Keratinocyte (primary cell): ENCODE measurements at regions not wholly inside any gene's neighbourhood (a gene's known extent, or its start where the extent isn't known, plus 50 kb on each side); places are given as distances from the start of the nearest gene placed in this dataset.

Experiments used
- DNase-seq: peaks from one replicate; pipeline ENCODE4 v3.0.0-alpha.2; 2011; ENCODE audit warnings: low read depth, missing footprints, low spot score
- FAIRE-seq: peaks from 2 replicates; lab custom pipeline; 2011; peaks lifted over from hg19 to GRCh38; lab: Jason Lieb, UNC
- H2AFZ ChIP-seq: 2 replicates; pipeline ENCODE4 v1.6.0; 2012; ENCODE audit warnings: low read length, control low read depth, inconsistent platforms; ENCODE audit not compliant: control insufficient read depth
- H3K27ac ChIP-seq: 2 replicates; pipeline ENCODE4 v1.5.1; 2011; ENCODE audit warnings: low read length; ENCODE audit not compliant: control insufficient read depth, insufficient read depth
- H3K27me3 ChIP-seq: 3 replicates; pipeline ENCODE4 v1.6.0; 2011; ENCODE audit warnings: low read length; ENCODE audit not compliant: control insufficient read depth, insufficient read depth; ENCODE audit errors: extremely low read depth
- H3K36me3 ChIP-seq, 2 experiments: 2 replicates in 1 of 2; 3 replicates in 1 of 2; pipeline ENCODE4 v1.5.1; 2011; ENCODE audit warnings: low read length in 2 of 2, mild to moderate bottlenecking in 1 of 2; ENCODE audit not compliant: control insufficient read depth in 2 of 2, insufficient read depth in 2 of 2; ENCODE audit errors: extremely low read depth in 1 of 2
- H3K4me1 ChIP-seq: 3 replicates; pipeline ENCODE4 v1.5.1; 2011; ENCODE audit warnings: low read length; ENCODE audit not compliant: control insufficient read depth, insufficient read depth; ENCODE audit errors: extremely low read depth
- H3K4me2 ChIP-seq: 3 replicates; pipeline ENCODE4 v1.6.0; 2011; ENCODE audit warnings: low read depth, low read length; ENCODE audit not compliant: control insufficient read depth, insufficient read depth; ENCODE audit errors: extremely low read depth
- H3K4me3 ChIP-seq, 3 experiments: fragments of 200-600 bp in 1 of 3; sonication (generic) in 1 of 3; 2 replicates in 2 of 3; 3 replicates in 1 of 3; pipeline ENCODE4 v1.5.1; 2011 to 2016; ENCODE audit warnings: low read length in 3 of 3, mild to moderate bottlenecking in 3 of 3, control low read depth in 2 of 3, inconsistent platforms in 1 of 3, low read depth in 1 of 3, mixed read lengths in 1 of 3, mixed run types in 1 of 3, moderate library complexity in 1 of 3; ENCODE audit not compliant: control insufficient read depth in 2 of 3, insufficient read depth in 2 of 3; ENCODE audit errors: extremely low read depth in 1 of 3
- H3K79me2 ChIP-seq: 2 replicates; pipeline ENCODE4 v1.6.0; 2012; ENCODE audit warnings: low read length; ENCODE audit not compliant: control insufficient read depth, insufficient read depth
- H3K9ac ChIP-seq: 3 replicates; pipeline ENCODE4 v1.6.0; 2011; ENCODE audit warnings: low read length; ENCODE audit not compliant: control insufficient read depth, insufficient read depth; ENCODE audit errors: extremely low read depth
- H3K9me1 ChIP-seq: 3 replicates; pipeline ENCODE4 v1.6.0; 2011; ENCODE audit warnings: low read length; ENCODE audit not compliant: control insufficient read depth, insufficient read depth; ENCODE audit errors: extremely low read depth
- H3K9me3 ChIP-seq: 2 replicates; pipeline ENCODE4 v1.5.1; 2012; ENCODE audit warnings: low read depth, low read length; ENCODE audit not compliant: control insufficient read depth
- H4K20me1 ChIP-seq: 3 replicates; pipeline ENCODE4 v1.6.0; 2011; ENCODE audit warnings: low read length; ENCODE audit not compliant: control insufficient read depth, insufficient read depth; ENCODE audit errors: extremely low read depth
- CTCF ChIP-seq, 3 experiments: IDR thresholded peaks in 1 of 3; conservative IDR thresholded peaks in 1 of 3; optimal IDR thresholded peaks in 1 of 3; 2 replicates in 2 of 3; 3 replicates in 1 of 3; pipeline versions ENCODE3 to v1.5.1; 2011; ENCODE audit warnings: low read length in 3 of 3, mild to moderate bottlenecking in 3 of 3, moderate library complexity in 2 of 3, control low read depth in 1 of 3, inconsistent platforms in 1 of 3; ENCODE audit not compliant: insufficient read depth in 2 of 3; ENCODE audit errors: extremely low read depth in 1 of 3
- EZH2 ChIP-seq: IDR thresholded peaks from one replicate; pipeline ENCODE4 v1.6.1; 2012; ENCODE audit warnings: inconsistent platforms, mild to moderate bottlenecking, low read length, moderate library complexity
- dilution Hi-C: fragments of 300-500 bp; cut with MboI; formaldehyde crosslinking; loops from one replicate; pipeline ENCODE4 v1.7.0; 2020; ENCODE audit warnings: low sequenced_read_pairs; ENCODE audit not compliant: extremely low pct_ligation_motif_present

- dilution Hi-C loops, result no loop called here
- H3K9me3 ChIP-seq, result no peaks in the 10 kb centered on the region
- H4K20me1 ChIP-seq, result no peaks in the 10 kb centered on the region
- no peaks in the 10 kb centered on the region for H3K9me1 ChIP-seq
- no peaks in the 10 kb centered on the region for H3K27me3 ChIP-seq
- DNase-seq, result no peak
- H3K9ac ChIP-seq, result no peak overlapping the region
- H2AFZ ChIP-seq, result no peak overlapping the region
- TF ChIP-seq EZH2 (no peak), CTCF (optimal IDR thresholded peaks at IDR 0.05 in 1 of 3, IDR thresholded peaks at IDR 0.05 in 1 of 3, conservative IDR thresholded peaks at IDR 0.05 in 1 of 3; ENCODE audit: extremely low read depth in 1 of 3, insufficient read depth in 2 of 3, low read length in 3 of 3) (no peak)
- no peaks in the 10 kb centered on the region for H3K4me1 ChIP-seq
- no peaks in the 10 kb centered on the region for H3K79me2 ChIP-seq
- no peak overlapping the region for H3K4me2 ChIP-seq
- H3K4me3 ChIP-seq, result no peak overlapping the region
- H3K36me3 ChIP-seq, result no peaks in the 10 kb centered on the region
- no peak for FAIRE-seq
- no peak overlapping the region for H3K27ac ChIP-seq
Observed at GRCh38 chr4:36702245-36702644, 420.8 kb downstream of the DTHD1 start.

GRCh38 chr4:36704289-36704688 lies 422.9 kb downstream of the DTHD1 start:
- DNase-seq, result no peak

More at GRCh38 chr4:36704289-36704688, 422.9 kb downstream of the DTHD1 start:
- TF ChIP-seq EZH2 (no peak), CTCF (optimal IDR thresholded peaks at IDR 0.05 in 1 of 3, IDR thresholded peaks at IDR 0.05 in 1 of 3, conservative IDR thresholded peaks at IDR 0.05 in 1 of 3; ENCODE audit: extremely low read depth in 1 of 3, insufficient read depth in 2 of 3, low read length in 3 of 3) (no peak)
- Histone ChIP-seq H2AFZ (no peak overlapping the region), H4K20me1 (no peaks in the 10 kb centered on the region), H3K9me3 (no peaks in the 10 kb centered on the region), H3K36me3 (no peaks in the 10 kb centered on the region), H3K9ac (no peak overlapping the region), H3K27ac (no peak overlapping the region), H3K4me2 (no peak overlapping the region), H3K79me2 (no peaks in the 10 kb centered on the region), H3K27me3 (no peaks in the 10 kb centered on the region), H3K4me3 (no peak overlapping the region), H3K9me1 (no peaks in the 10 kb centered on the region), H3K4me1 (no peaks in the 10 kb centered on the region)
- no peak for FAIRE-seq
- dilution Hi-C loops, result no loop called here
